IMR-90 (cell line): ENCODE measurements at regions not wholly inside any gene's neighbourhood (a gene's known extent, or its start where the extent isn't known, plus 50 kb on each side); places are given as distances from the start of the nearest gene placed in this dataset.

Source experiments
- ATAC-seq: fragments of 200-7000 bp; cut with Tn5 transposase; 2 replicates; pipeline ENCODE4 v1.9.1; 2020; ENCODE audit warnings: low read depth, mild to moderate bottlenecking, moderate library complexity
- BruUV-seq: library from RNA; stranded (reverse); fragments of 400-500 nt; replicated peaks from 2 replicates; lab custom pipeline; 2021; lab: Mats Ljungman, UMichigan
- CTCF ChIA-PET: fragments of 300-600 bp; formaldehyde crosslinking; extraction: SDS; loops from one replicate; lab custom pipeline; 2021; ENCODE audit warnings: antibody characterized with exemption; lab: Yijun Ruan, JAX
- POLR2A ChIA-PET: fragments of 300-600 bp; sonication (Branson Sonifier 250); formaldehyde crosslinking; loops from one replicate; lab custom pipeline; 2022; ENCODE audit warnings: antibody characterized with exemption; ENCODE audit not compliant: unreplicated experiment; lab: Charles Lee
- DNase-seq: peaks from one replicate; pipeline ENCODE4 v3.0.0; 2013
- H2AFZ ChIP-seq: replicated peaks from 2 replicates; pipeline ENCODE3; 2013; ENCODE audit warnings: low read length, mild to moderate bottlenecking; ENCODE audit not compliant: poor library complexity
- H2AK5ac ChIP-seq: 2 replicates; pipeline ENCODE4 v1.6.1; 2013; ENCODE audit warnings: low read depth, low read length, inconsistent platforms
- H2AK9ac ChIP-seq: replicated peaks from 2 replicates; pipeline ENCODE3; 2013; ENCODE audit warnings: mild to moderate bottlenecking, low read depth, low read length, moderate library complexity; ENCODE audit not compliant: poor library complexity
- H2BK120ac ChIP-seq: 2 replicates; pipeline ENCODE4 v1.6.1; 2013; ENCODE audit warnings: low read depth, low read length, inconsistent platforms
- H2BK15ac ChIP-seq: 3 replicates; pipeline ENCODE4 v1.6.1; 2013; ENCODE audit warnings: low read depth, low read length, inconsistent platforms
- H2BK20ac ChIP-seq: 2 replicates; pipeline ENCODE4 v1.6.1; 2013; ENCODE audit warnings: low read depth, mild to moderate bottlenecking, inconsistent platforms, low read length, moderate library complexity
- H2BK5ac ChIP-seq: 2 replicates; pipeline ENCODE4 v1.6.1; 2013; ENCODE audit warnings: mild to moderate bottlenecking, low read depth, low read length, inconsistent platforms; ENCODE audit not compliant: poor library complexity, severe bottlenecking
- H3K14ac ChIP-seq: replicated peaks from 2 replicates; pipeline ENCODE4 v1.6.1; 2013; ENCODE audit warnings: low read depth, low read length, inconsistent platforms
- H3K18ac ChIP-seq: 2 replicates; pipeline ENCODE4 v1.6.1; 2013; ENCODE audit warnings: low read depth, low read length, control low read depth
- H3K23ac ChIP-seq: 2 replicates; pipeline ENCODE4 v1.6.1; 2013; ENCODE audit warnings: low read depth, low read length, inconsistent platforms
- H3K27ac ChIP-seq: 2 replicates; pipeline ENCODE4 v1.5.1; 2013; ENCODE audit warnings: mild to moderate bottlenecking, control low read depth, low read length; ENCODE audit not compliant: insufficient read depth
- H3K27me3 ChIP-seq: 2 replicates; pipeline ENCODE4 v1.6.1; 2013; ENCODE audit warnings: low read length; ENCODE audit not compliant: control insufficient read depth, insufficient read depth
- H3K36me3 ChIP-seq: 2 replicates; pipeline ENCODE4 v1.6.1; 2013; ENCODE audit warnings: low read length, mixed read lengths; ENCODE audit not compliant: control insufficient read depth, insufficient read depth
- H3K4ac ChIP-seq: 2 replicates; pipeline ENCODE4 v1.6.1; 2013; ENCODE audit warnings: low read depth, low read length, inconsistent platforms
- H3K4me1 ChIP-seq: 2 replicates; pipeline ENCODE4 v1.6.1; 2013; ENCODE audit warnings: low read length, mixed read lengths; ENCODE audit not compliant: control insufficient read depth, insufficient read depth
- H3K4me2 ChIP-seq: 2 replicates; pipeline ENCODE4 v1.6.1; 2013; ENCODE audit warnings: low read depth, mild to moderate bottlenecking, control low read depth, low read length, moderate library complexity
- H3K4me3 ChIP-seq: 2 replicates; pipeline ENCODE4 v1.5.1; 2013; ENCODE audit warnings: low read depth, mild to moderate bottlenecking, control low read depth, low read length, moderate library complexity; ENCODE audit not compliant: insufficient read depth
- H3K56ac ChIP-seq: 2 replicates; pipeline ENCODE4 v1.6.1; 2013; ENCODE audit warnings: low read length, inconsistent platforms; ENCODE audit not compliant: insufficient read depth; ENCODE audit errors: extremely low read depth
- H3K79me1 ChIP-seq, 2 experiments: 2 replicates each; pipeline ENCODE4 v1.6.1; 2013; ENCODE audit warnings: low read length in 2 of 2, inconsistent platforms in 1 of 2, low read depth in 1 of 2
- H3K9ac ChIP-seq: 2 replicates; pipeline ENCODE4 v1.6.1; 2013; ENCODE audit warnings: low read depth, low read length, control low read depth
- H3K9me1 ChIP-seq: 2 replicates; pipeline ENCODE4 v1.6.1; 2013; ENCODE audit warnings: low read length, inconsistent platforms; ENCODE audit not compliant: insufficient read depth
- H3K9me3 ChIP-seq: 2 replicates; pipeline ENCODE4 v1.6.1; 2013; ENCODE audit warnings: low read length; ENCODE audit not compliant: control insufficient read depth, insufficient read depth
- H4K20me1 ChIP-seq: 2 replicates; pipeline ENCODE4 v1.6.1; 2013; ENCODE audit warnings: low read length, inconsistent platforms; ENCODE audit not compliant: insufficient read depth
- H4K5ac ChIP-seq: 2 replicates; pipeline ENCODE4 v1.6.1; 2013; ENCODE audit warnings: mild to moderate bottlenecking, low read depth, low read length, control low read depth
- H4K8ac ChIP-seq, 2 experiments: 2 replicates each; pipeline ENCODE4 v1.6.1; 2013; ENCODE audit warnings: low read depth in 2 of 2, low read length in 2 of 2, control low read depth in 1 of 2, inconsistent platforms in 1 of 2
- H4K91ac ChIP-seq: 2 replicates; pipeline ENCODE4 v1.6.1; 2013; ENCODE audit warnings: low read depth, low read length, inconsistent platforms; ENCODE audit not compliant: insufficient read depth
- CEBPB ChIP-seq: IDR thresholded peaks from 2 replicates; pipeline ENCODE4 v1.6.1; 2012; ENCODE audit warnings: low read depth, low read length, improper control_type of control experiment
- CHD1 ChIP-seq: IDR thresholded peaks from 2 replicates; pipeline ENCODE4 v1.6.1; 2012; ENCODE audit warnings: low read depth, low read length, improper control_type of control experiment
- CTCF ChIP-seq: conservative IDR thresholded peaks from 2 replicates; pipeline ENCODE4 v1.5.1; 2012; ENCODE audit warnings: mild to moderate bottlenecking, low read depth, low read length, improper control_type of control experiment
- ELK1 ChIP-seq: fragments of 150-350 bp; IDR thresholded peaks from 2 replicates; pipeline ENCODE4 v1.6.1; 2016; ENCODE audit warnings: low read depth, mild to moderate bottlenecking, low read length, moderate library complexity, borderline replicate concordance
- FOS ChIP-seq: fragments of 150-350 bp; IDR thresholded peaks from 2 replicates; pipeline ENCODE4 v1.6.1; 2016; ENCODE audit warnings: low read depth, low read length
- MXI1 ChIP-seq: IDR thresholded peaks from 2 replicates; pipeline ENCODE4 v1.6.1; 2012; ENCODE audit warnings: low read depth, mild to moderate bottlenecking, low read length, moderate library complexity, borderline replicate concordance
- NFE2L2 ChIP-seq: fragments of 150-350 bp; IDR thresholded peaks from 2 replicates; pipeline ENCODE4 v1.6.1; 2016; ENCODE audit warnings: low read depth, mild to moderate bottlenecking, low read length
- POLR2A ChIP-seq: IDR thresholded peaks from 2 replicates; pipeline ENCODE4 v1.6.1; 2012; ENCODE audit warnings: mild to moderate bottlenecking, low read depth, low read length
- RAD21 ChIP-seq: IDR thresholded peaks from 2 replicates; pipeline ENCODE4 v1.6.1; 2012; ENCODE audit warnings: low read length, improper control_type of control experiment
- RCOR1 ChIP-seq: IDR thresholded peaks from 2 replicates; pipeline ENCODE4 v1.6.1; 2012; ENCODE audit warnings: mild to moderate bottlenecking, low read length, improper control_type of control experiment; ENCODE audit not compliant: insufficient replicate concordance
- RFX5 ChIP-seq: IDR thresholded peaks from 2 replicates; pipeline ENCODE4 v1.8.0; 2012; ENCODE audit warnings: low read depth, mild to moderate bottlenecking, low read length, moderate library complexity
- SMC3 ChIP-seq: fragments of 150-350 bp; IDR thresholded peaks from 2 replicates; pipeline ENCODE4 v1.6.1; 2016; ENCODE audit warnings: low read depth, mild to moderate bottlenecking, antibody characterized with exemption, low read length, moderate library complexity
- USF2 ChIP-seq: fragments of 150-350 bp; IDR thresholded peaks from 2 replicates; pipeline ENCODE4 v1.6.1; 2017; ENCODE audit warnings: mild to moderate bottlenecking, antibody characterized with exemption, low read length, low read depth
- WGBS, 2 experiments: methylation state at CpG; one replicate each; pipeline versions ENCODE4 v1.1.5 to v1.1.7; 2013; ENCODE audit warnings: missing lambda C conversion rate in 2 of 2; ENCODE audit not compliant: insufficient read length in 1 of 2; ENCODE audit errors: extremely low coverage in 2 of 2; 5-methylcytosine and 5-hydroxymethylcytosine counted together
- dilution Hi-C: fragments of 300-500 bp; cut with HindIII; formaldehyde crosslinking; loops from one replicate; pipeline ENCODE4 v1.14.3; 2018; ENCODE audit warnings: low sequenced_read_pairs; ENCODE audit not compliant: unreplicated experiment
- in situ Hi-C: fragments of 300-500 bp; cut with MboI; formaldehyde crosslinking; loops from 3 replicates; pipeline ENCODE4 v1.14.3; 2019; ENCODE audit warnings: low sequenced_read_pairs, inconsistent platforms, mixed read lengths
- intact Hi-C: fragments of 100-400 bp; cut with micrococcal nuclease; formaldehyde crosslinking; loops from 2 replicates; pipeline ENCODE4 v1.10.0; 2022

- POLR2A ChIA-PET = no interaction called here
- no TSS peak for BruUV-seq
These were observed 115.1 kb upstream of the RPL38 start for GRCh38 chr17:74088285-74088933.

More at GRCh38 chr17:74088285-74088933, 115.1 kb upstream of the RPL38 start:
- Histone ChIP-seq H2BK15ac (no peak overlapping the region), H3K4me1 (no peaks in the 10 kb centered on the region), H2BK120ac (no peak overlapping the region), H2AK9ac (no peak overlapping the region), H4K8ac (no peak overlapping the region), H2AFZ (no peak overlapping the region), H3K27ac (no peak overlapping the region), H3K18ac (no peak overlapping the region), H3K9me1 (no peaks in the 10 kb centered on the region), H3K4me3 (no peak overlapping the region), H3K9me3 (peaks cover 30% of the 10 kb centered on the region), H2BK20ac (no peak overlapping the region), H3K79me1 (no peaks in the 10 kb centered on the region), H2BK5ac (no peak overlapping the region), H3K23ac (no peak overlapping the region), H3K4me2 (no peak overlapping the region), H4K5ac (no peak overlapping the region), H4K91ac (no peak overlapping the region), H2AK5ac (no peak overlapping the region), H3K27me3 (no peaks in the 10 kb centered on the region), H3K9ac (no peak overlapping the region), H3K14ac (no peak overlapping the region), H3K4ac (no peak overlapping the region), H3K56ac (no peak overlapping the region), H4K20me1 (no peaks in the 10 kb centered on the region), H3K36me3 (no peaks in the 10 kb centered on the region)
- 26% methylated on average over 4 of the region's 6 CpGs; no CpG with 5 or more reads in 1 of the 2 experiments for WGBS, 2 experiments
- intact Hi-C loops (no loop called here), dilution Hi-C loops (no loop called here), in situ Hi-C loops (loop anchor here (10.0 to 25.0 kb wide), 2 partner anchors 64 to 201 kb away; no protein-coding TSS in a partner anchor)
- TF ChIP-seq CEBPB = no peak
- TF ChIP-seq SMC3 = no peak
- TF ChIP-seq USF2 = no peak
- TF ChIP-seq CHD1 = no peak
- TF ChIP-seq RFX5 = no peak
- TF ChIP-seq ELK1 = no peak
- TF ChIP-seq RCOR1 = no peak
- TF ChIP-seq FOS = no peak
- TF ChIP-seq NFE2L2 = no peak
- no peak for TF ChIP-seq MXI1
- TF ChIP-seq CTCF = no peak
- no peak for TF ChIP-seq RAD21
- no peak for TF ChIP-seq POLR2A
- CTCF ChIA-PET = no interaction called here
- DNase-seq = no peak
- no peak for ATAC-seq
